ENCODE measurements at regions not wholly inside any gene's neighbourhood (a gene's known extent, or its start where the extent isn't known, plus 50 kb on each side); places are given as distances from the start of the nearest gene placed in this dataset.

DNA sequence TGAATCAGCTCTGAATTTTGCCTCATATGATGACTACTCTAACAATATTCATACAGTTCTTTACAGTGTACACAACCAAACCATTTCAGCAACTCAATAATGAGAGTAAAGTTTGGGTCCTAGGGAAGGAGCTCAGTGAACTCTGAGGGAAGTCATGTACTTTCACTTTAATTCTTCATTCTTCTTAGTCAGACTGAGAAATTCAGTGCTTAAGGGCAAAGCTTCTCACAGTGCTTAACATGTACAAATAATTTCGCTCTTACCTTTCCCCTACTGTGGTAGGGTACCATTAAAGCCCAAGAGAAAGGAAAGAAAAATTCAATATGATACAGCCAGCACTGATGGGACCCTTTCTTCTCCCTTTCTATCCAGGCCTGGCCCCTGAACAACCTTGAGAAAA is 435.0 kb downstream of the NELL2 start:
- TF ChIP-seq, protein P1, sequence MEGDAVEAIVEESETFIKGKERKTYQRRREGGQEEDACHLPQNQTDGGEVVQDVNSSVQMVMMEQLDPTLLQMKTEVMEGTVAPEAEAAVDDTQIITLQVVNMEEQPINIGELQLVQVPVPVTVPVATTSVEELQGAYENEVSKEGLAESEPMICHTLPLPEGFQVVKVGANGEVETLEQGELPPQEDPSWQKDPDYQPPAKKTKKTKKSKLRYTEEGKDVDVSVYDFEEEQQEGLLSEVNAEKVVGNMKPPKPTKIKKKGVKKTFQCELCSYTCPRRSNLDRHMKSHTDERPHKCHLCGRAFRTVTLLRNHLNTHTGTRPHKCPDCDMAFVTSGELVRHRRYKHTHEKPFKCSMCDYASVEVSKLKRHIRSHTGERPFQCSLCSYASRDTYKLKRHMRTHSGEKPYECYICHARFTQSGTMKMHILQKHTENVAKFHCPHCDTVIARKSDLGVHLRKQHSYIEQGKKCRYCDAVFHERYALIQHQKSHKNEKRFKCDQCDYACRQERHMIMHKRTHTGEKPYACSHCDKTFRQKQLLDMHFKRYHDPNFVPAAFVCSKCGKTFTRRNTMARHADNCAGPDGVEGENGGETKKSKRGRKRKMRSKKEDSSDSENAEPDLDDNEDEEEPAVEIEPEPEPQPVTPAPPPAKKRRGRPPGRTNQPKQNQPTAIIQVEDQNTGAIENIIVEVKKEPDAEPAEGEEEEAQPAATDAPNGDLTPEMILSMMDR (conservative IDR thresholded peaks at IDR 0.05; ENCODE audit: low read length): no peak
- no peak for TF ChIP-seq EZH2phosphoT487 (IDR thresholded peaks at IDR 0.05; ENCODE audit: borderline replicate concordance, low read depth, low read length)

All from OCI-LY7 (cell line).